ENCODE measurements at regions not wholly inside any gene's neighbourhood (a gene's known extent, or its start where the extent isn't known, plus 50 kb on each side); places are given as distances from the start of the nearest gene placed in this dataset.

GRCh38 chr12:3931206-3931605 lies 58.0 kb upstream of the PARP11 start:
- TF ChIP-seq BHLHE40 (IDR thresholded peaks at IDR 0.05; ENCODE audit: borderline replicate concordance) (no peak), FOXK2 (IDR thresholded peaks at IDR 0.05) (no peak), FOXA1 (IDR thresholded peaks at IDR 0.05) (no peak), PKNOX1 (IDR thresholded peaks at IDR 0.05) (no peak), SUZ12 (IDR thresholded peaks at IDR 0.05) (no peak), ARNT (IDR thresholded peaks at IDR 0.05) (no peak), SP1 (IDR thresholded peaks at IDR 0.05) (no peak), FOXM1 (IDR thresholded peaks at IDR 0.05; ENCODE audit: borderline replicate concordance) (no peak), L3MBTL2 (conservative IDR thresholded peaks at IDR 0.05) (no peak), HDGF (IDR thresholded peaks at IDR 0.05; ENCODE audit: borderline replicate concordance) (no peak), TARDBP (IDR thresholded peaks at IDR 0.05) (no peak)

Data from HEK293T (cell line).